ENCODE measurements at regions not wholly inside any gene's neighbourhood (a gene's known extent, or its start where the extent isn't known, plus 50 kb on each side); places are given as distances from the start of the nearest gene placed in this dataset.

GRCh38 chr9:115360122-115360521 is 242.2 kb upstream of the TNC start:
- intact Hi-C loops (cut with micrococcal nuclease) = no loop called here
- 87% methylated on average over 2 of the region's 5 CpGs for WGBS (ENCODE audit: insufficient coverage)
- Histone ChIP-seq H3K27ac (ENCODE audit: low read length) (no peak overlapping the region), H3K4me3 (ENCODE audit: low read length) (no peak overlapping the region), H3K9me3 (ENCODE audit: control insufficient read depth, insufficient read depth, low read length) (no peaks in the 10 kb centered on the region), H3K4me1 (ENCODE audit: control insufficient read depth, insufficient read depth, low read length) (no peaks in the 10 kb centered on the region), H3K36me3 (ENCODE audit: control insufficient read depth, insufficient read depth, low read length) (no peaks in the 10 kb centered on the region), H3K27me3 (ENCODE audit: control insufficient read depth, insufficient read depth, low read length) (no peaks in the 10 kb centered on the region)
- Mint-ChIP-seq H3K36me3 (no peaks in the 10 kb centered on the region), H3K4me1 (no peaks in the 10 kb centered on the region), H3K27ac (no peak overlapping the region), H3K9me3 (peaks cover 0 to 6% of the 10 kb centered on the region in 2 donors), H3K4me3 (no peak overlapping the region), H3K27me3 (ENCODE audit: low read depth in 2 of 2) (no peaks in the 10 kb centered on the region)
- TF ChIP-seq CTCF (IDR thresholded peaks at IDR 0.05) = no peak
- DNase-seq = no peak
- no peak for ATAC-seq

GRCh38 chr9:115362101-115362500 is 244.1 kb upstream of the TNC start:
- TF ChIP-seq CTCF (IDR thresholded peaks at IDR 0.05) = no peak
- 41% methylated on average over 2 of the region's 2 CpGs for WGBS (ENCODE audit: insufficient coverage)
- Histone ChIP-seq H3K9me3 (ENCODE audit: control insufficient read depth, insufficient read depth, low read length) (no peaks in the 10 kb centered on the region), H3K27ac (ENCODE audit: low read length) (no peak overlapping the region), H3K27me3 (ENCODE audit: control insufficient read depth, insufficient read depth, low read length) (no peaks in the 10 kb centered on the region), H3K4me3 (ENCODE audit: low read length) (no peak overlapping the region), H3K4me1 (ENCODE audit: control insufficient read depth, insufficient read depth, low read length) (no peaks in the 10 kb centered on the region), H3K36me3 (ENCODE audit: control insufficient read depth, insufficient read depth, low read length) (no peaks in the 10 kb centered on the region)
- no peak for ATAC-seq
- intact Hi-C loops (cut with micrococcal nuclease) = no loop called here
- H3K27me3 Mint-ChIP-seq (ENCODE audit: low read depth in 2 of 2) = no peaks in the 10 kb centered on the region
- H3K4me1 Mint-ChIP-seq = no peaks in the 10 kb centered on the region
- DNase-seq = no peak
- H3K27ac Mint-ChIP-seq = no peak overlapping the region
- H3K9me3 Mint-ChIP-seq = peaks cover 0 to 2% of the 10 kb centered on the region in 2 donors
- H3K4me3 Mint-ChIP-seq = no peak overlapping the region
- H3K36me3 Mint-ChIP-seq = no peaks in the 10 kb centered on the region

GRCh38 chr9:115362640-115363039 is 244.7 kb upstream of the TNC start:
- no peaks in the 10 kb centered on the region for H3K36me3 ChIP-seq (ENCODE audit: control insufficient read depth, insufficient read depth, low read length)
- intact Hi-C loops (cut with micrococcal nuclease) = no loop called here
- H3K4me3 ChIP-seq (ENCODE audit: low read length) = no peak overlapping the region
- Mint-ChIP-seq H3K27ac (no peak overlapping the region), H3K4me1 (no peaks in the 10 kb centered on the region), H3K36me3 (no peaks in the 10 kb centered on the region), H3K9me3 (peaks cover 0 to 2% of the 10 kb centered on the region in 2 donors), H3K4me3 (no peak overlapping the region), H3K27me3 (ENCODE audit: low read depth in 2 of 2) (no peaks in the 10 kb centered on the region)
- H3K4me1 ChIP-seq (ENCODE audit: control insufficient read depth, insufficient read depth, low read length) = no peaks in the 10 kb centered on the region
- ATAC-seq (no peak), DNase-seq (no peak)
- TF ChIP-seq CTCF (IDR thresholded peaks at IDR 0.05) = no peak
- H3K27me3 ChIP-seq (ENCODE audit: control insufficient read depth, insufficient read depth, low read length) = no peaks in the 10 kb centered on the region
- no peak overlapping the region for H3K27ac ChIP-seq (ENCODE audit: low read length)
- WGBS (ENCODE audit: insufficient coverage) = 100% methylated on average over 2 of the region's 2 CpGs
- no peaks in the 10 kb centered on the region for H3K9me3 ChIP-seq (ENCODE audit: control insufficient read depth, insufficient read depth, low read length)

GRCh38 chr9:115364991-115365390 is 247.0 kb upstream of the TNC start:
- Mint-ChIP-seq H3K36me3 (no peaks in the 10 kb centered on the region), H3K27ac (no peak overlapping the region), H3K9me3 (no peaks in the 10 kb centered on the region), H3K27me3 (ENCODE audit: low read depth in 2 of 2) (no peaks in the 10 kb centered on the region), H3K4me3 (no peak overlapping the region), H3K4me1 (no peaks in the 10 kb centered on the region)
- H3K27me3 ChIP-seq (ENCODE audit: control insufficient read depth, insufficient read depth, low read length) = no peaks in the 10 kb centered on the region
- H3K4me3 ChIP-seq (ENCODE audit: low read length) = no peak overlapping the region
- no peak for DNase-seq
- intact Hi-C loops (cut with micrococcal nuclease) = no loop called here
- no peaks in the 10 kb centered on the region for H3K9me3 ChIP-seq (ENCODE audit: control insufficient read depth, insufficient read depth, low read length)
- WGBS (ENCODE audit: insufficient coverage) = 95% methylated on average over 2 of the region's 4 CpGs
- H3K36me3 ChIP-seq (ENCODE audit: control insufficient read depth, insufficient read depth, low read length) = no peaks in the 10 kb centered on the region
- no peaks in the 10 kb centered on the region for H3K4me1 ChIP-seq (ENCODE audit: control insufficient read depth, insufficient read depth, low read length)
- TF ChIP-seq CTCF (IDR thresholded peaks at IDR 0.05) = no peak
- H3K27ac ChIP-seq (ENCODE audit: low read length) = no peak overlapping the region
- ATAC-seq = no peak

Measured in natural killer cell (primary cell).